Endodermal cell (in vitro differentiated cells): ENCODE measurements at regions not wholly inside any gene's neighbourhood (a gene's known extent, or its start where the extent isn't known, plus 50 kb on each side); places are given as distances from the start of the nearest gene placed in this dataset.

Experiments
- DNase-seq: peaks from one replicate; pipeline ENCODE4 v3.0.0-alpha.2; 2017
- H3K27ac ChIP-seq: 2 replicates; pipeline ENCODE4 v1.5.1; 2013; ENCODE audit warnings: mild to moderate bottlenecking, low read depth, low read length, moderate library complexity
- H3K27me3 ChIP-seq: 2 replicates; pipeline ENCODE4 v1.6.1; 2013; ENCODE audit warnings: mild to moderate bottlenecking, low read length, moderate library complexity; ENCODE audit not compliant: insufficient read depth, control insufficient read depth, poor library complexity, severe bottlenecking
- H3K36me3 ChIP-seq: 2 replicates; pipeline ENCODE4 v1.7.0; 2013; ENCODE audit warnings: mild to moderate bottlenecking, low read length, moderate library complexity; ENCODE audit not compliant: control insufficient read depth, insufficient read depth
- H3K4me1 ChIP-seq: one replicate; pipeline ENCODE4 v1.7.0; 2013; ENCODE audit warnings: low read length; ENCODE audit not compliant: control insufficient read depth, insufficient read depth
- H3K4me3 ChIP-seq: 2 replicates; pipeline ENCODE4 v1.5.1; 2013; ENCODE audit warnings: mild to moderate bottlenecking, low read length, moderate library complexity
- H3K9ac ChIP-seq: 2 replicates; pipeline ENCODE4 v1.6.1; 2013; ENCODE audit warnings: mild to moderate bottlenecking, low read length, moderate library complexity; ENCODE audit not compliant: poor library complexity, severe bottlenecking; ENCODE audit errors: extremely low read depth
- H3K9me3 ChIP-seq: 2 replicates; pipeline ENCODE4 v1.6.1; 2013; ENCODE audit warnings: mild to moderate bottlenecking, low read length, moderate library complexity; ENCODE audit not compliant: control insufficient read depth
- H3K27ac Mint-ChIP-seq: 2 replicates; pipeline ENCODE4 v1.8.0; 2020; ENCODE audit warnings: mixed read lengths
- H3K27me3 Mint-ChIP-seq: 2 replicates; pipeline ENCODE4 v1.8.0; 2021; ENCODE audit warnings: mild to moderate bottlenecking, mixed read lengths; ENCODE audit not compliant: insufficient read depth
- H3K36me3 Mint-ChIP-seq: 2 replicates; pipeline ENCODE4 v1.8.0; 2020; ENCODE audit warnings: low read depth, mixed read lengths
- H3K4me1 Mint-ChIP-seq: 2 replicates; pipeline ENCODE4 v1.8.0; 2020; ENCODE audit warnings: mixed read lengths
- H3K4me3 Mint-ChIP-seq: 2 replicates; pipeline ENCODE4 v1.8.0; 2020; ENCODE audit warnings: mild to moderate bottlenecking, moderate library complexity, mixed read lengths
- H3K9me3 Mint-ChIP-seq: 2 replicates; pipeline ENCODE4 v1.8.0; 2020; ENCODE audit warnings: mild to moderate bottlenecking, mixed read lengths
- WGBS, 2 experiments: methylation state at CpG; one replicate each; pipeline versions ENCODE4 v1.1.5 to v1.1.7; 2013; ENCODE audit warnings: missing lambda C conversion rate in 2 of 2, mixed read lengths in 1 of 2; ENCODE audit not compliant: insufficient coverage in 1 of 2, insufficient read length in 1 of 2; 5-methylcytosine and 5-hydroxymethylcytosine counted together
- TF ChIP-seq, protein P1 (sequence below): fragments of 200-600 bp; sonication (generic); conservative IDR thresholded peaks from 2 replicates; pipeline ENCODE4 v1.5.0; 2021; ENCODE audit warnings: antibody characterized with exemption, mild to moderate bottlenecking

GRCh38 chr11:10382518-10382917, 72.5 kb upstream of the AMPD3 start:
- Histone ChIP-seq H3K4me1 (peaks cover 4% of the 10 kb centered on the region), H3K9ac (no peak overlapping the region), H3K27me3 (no peaks in the 10 kb centered on the region), H3K9me3 (no peaks in the 10 kb centered on the region), H3K27ac (no peak overlapping the region), H3K36me3 (no peaks in the 10 kb centered on the region), H3K4me3 (no peak overlapping the region)
- TF ChIP-seq, protein P1, sequence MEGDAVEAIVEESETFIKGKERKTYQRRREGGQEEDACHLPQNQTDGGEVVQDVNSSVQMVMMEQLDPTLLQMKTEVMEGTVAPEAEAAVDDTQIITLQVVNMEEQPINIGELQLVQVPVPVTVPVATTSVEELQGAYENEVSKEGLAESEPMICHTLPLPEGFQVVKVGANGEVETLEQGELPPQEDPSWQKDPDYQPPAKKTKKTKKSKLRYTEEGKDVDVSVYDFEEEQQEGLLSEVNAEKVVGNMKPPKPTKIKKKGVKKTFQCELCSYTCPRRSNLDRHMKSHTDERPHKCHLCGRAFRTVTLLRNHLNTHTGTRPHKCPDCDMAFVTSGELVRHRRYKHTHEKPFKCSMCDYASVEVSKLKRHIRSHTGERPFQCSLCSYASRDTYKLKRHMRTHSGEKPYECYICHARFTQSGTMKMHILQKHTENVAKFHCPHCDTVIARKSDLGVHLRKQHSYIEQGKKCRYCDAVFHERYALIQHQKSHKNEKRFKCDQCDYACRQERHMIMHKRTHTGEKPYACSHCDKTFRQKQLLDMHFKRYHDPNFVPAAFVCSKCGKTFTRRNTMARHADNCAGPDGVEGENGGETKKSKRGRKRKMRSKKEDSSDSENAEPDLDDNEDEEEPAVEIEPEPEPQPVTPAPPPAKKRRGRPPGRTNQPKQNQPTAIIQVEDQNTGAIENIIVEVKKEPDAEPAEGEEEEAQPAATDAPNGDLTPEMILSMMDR, result no peak
- Mint-ChIP-seq H3K4me1 (peaks cover 3% of the 10 kb centered on the region), H3K9me3 (peaks cover 2% of the 10 kb centered on the region), H3K27ac (no peak overlapping the region), H3K4me3 (no peak overlapping the region), H3K27me3 (peaks cover 7% of the 10 kb centered on the region), H3K36me3 (no peaks in the 10 kb centered on the region)
- peak; percentile 81 for DNase-seq
- WGBS, 2 experiments, result 81 to 85% methylated on average over 6 of the region's 6 CpGs

- no peak overlapping the region for H3K9ac ChIP-seq
- peaks cover 2% of the 10 kb centered on the region for H3K4me1 ChIP-seq
- H3K27me3 ChIP-seq, result no peaks in the 10 kb centered on the region
- TF ChIP-seq, protein P1, result no peak
- peaks cover 13% of the 10 kb centered on the region for H3K4me1 Mint-ChIP-seq
- peaks cover 3% of the 10 kb centered on the region for H3K9me3 Mint-ChIP-seq
- WGBS, 2 experiments, result 89 to 90% methylated on average over 3 to 6 of the region's 6 CpGs
- no peak overlapping the region for H3K27ac ChIP-seq
- peaks cover 8% of the 10 kb centered on the region for H3K27me3 Mint-ChIP-seq
- no peaks in the 10 kb centered on the region for H3K9me3 ChIP-seq
- no peak for DNase-seq
- H3K4me3 ChIP-seq, result no peak overlapping the region
- H3K36me3 Mint-ChIP-seq, result no peaks in the 10 kb centered on the region
- H3K27ac Mint-ChIP-seq, result no peak overlapping the region
- H3K36me3 ChIP-seq, result no peaks in the 10 kb centered on the region
- H3K4me3 Mint-ChIP-seq, result no peak overlapping the region
Measured at GRCh38 chr11:10385696-10386095, 69.4 kb upstream of the AMPD3 start.

GRCh38 chr11:10386361-10386760, 68.7 kb upstream of the AMPD3 start:
- WGBS, 2 experiments, result 55 to 67% methylated on average over 3 to 5 of the region's 5 CpGs
- peaks cover 8% of the 10 kb centered on the region for H3K9me3 Mint-ChIP-seq

More at GRCh38 chr11:10386361-10386760, 68.7 kb upstream of the AMPD3 start:
- H3K27ac Mint-ChIP-seq, result no peak overlapping the region
- no peak for DNase-seq
- H3K27me3 Mint-ChIP-seq, result peaks cover 7% of the 10 kb centered on the region
- Histone ChIP-seq H3K4me1 (peaks cover 2% of the 10 kb centered on the region), H3K9ac (no peak overlapping the region), H3K9me3 (no peaks in the 10 kb centered on the region), H3K36me3 (no peaks in the 10 kb centered on the region), H3K27ac (no peak overlapping the region), H3K4me3 (no peak overlapping the region), H3K27me3 (no peaks in the 10 kb centered on the region)
- H3K4me1 Mint-ChIP-seq, result peaks cover 18% of the 10 kb centered on the region
- H3K36me3 Mint-ChIP-seq, result no peaks in the 10 kb centered on the region
- no peak overlapping the region for H3K4me3 Mint-ChIP-seq
- TF ChIP-seq, protein P1, result no peak
